HG03139 (cell line): ENCODE measurements at regions not wholly inside any gene's neighbourhood (a gene's known extent, or its start where the extent isn't known, plus 50 kb on each side); places are given as distances from the start of the nearest gene placed in this dataset.
A peak's percentile ranks its signal among the peaks of the same experiment; 100 is the strongest.

Experiments
- ATAC-seq: cut with Tn5 transposase; IDR thresholded peaks from one replicate; pipeline ENCODE4 v1.9.1; 2021; ENCODE audit not compliant: unreplicated experiment

DNA sequence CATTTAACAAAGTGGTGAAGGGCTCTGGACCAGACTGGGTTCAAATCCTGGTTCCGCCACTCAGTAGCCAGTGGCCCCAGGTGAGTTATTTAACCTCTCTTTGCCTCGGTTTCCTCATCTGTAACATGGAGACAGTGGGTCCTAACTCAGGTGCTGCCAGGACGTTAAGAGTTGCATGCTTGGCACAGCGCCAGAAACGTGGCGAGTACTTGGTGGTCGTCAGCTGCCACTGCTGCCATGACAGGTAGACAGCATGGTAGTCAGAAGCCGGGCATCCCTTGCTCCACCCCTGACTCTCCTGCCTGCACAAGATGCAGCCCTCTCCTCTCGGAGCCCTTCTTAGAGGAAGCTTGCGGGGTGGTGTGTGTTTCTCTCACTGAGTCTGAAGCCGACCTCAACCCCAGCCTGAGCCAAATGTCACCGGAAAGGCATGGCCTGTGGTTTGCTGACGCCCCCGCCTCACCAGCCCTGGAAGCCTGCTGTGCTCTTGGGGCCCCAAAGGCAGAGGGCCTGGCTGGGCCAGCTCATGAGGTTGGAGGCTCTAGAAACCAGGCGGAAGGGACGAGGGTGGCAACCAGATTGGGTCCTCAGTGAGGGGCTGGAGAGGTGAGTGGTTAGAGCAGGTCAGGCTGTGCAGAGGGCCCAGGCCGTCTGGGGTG lies 160.8 kb upstream of the TLE3 start:
- ATAC-seq, result peak; percentile 43

DNA sequence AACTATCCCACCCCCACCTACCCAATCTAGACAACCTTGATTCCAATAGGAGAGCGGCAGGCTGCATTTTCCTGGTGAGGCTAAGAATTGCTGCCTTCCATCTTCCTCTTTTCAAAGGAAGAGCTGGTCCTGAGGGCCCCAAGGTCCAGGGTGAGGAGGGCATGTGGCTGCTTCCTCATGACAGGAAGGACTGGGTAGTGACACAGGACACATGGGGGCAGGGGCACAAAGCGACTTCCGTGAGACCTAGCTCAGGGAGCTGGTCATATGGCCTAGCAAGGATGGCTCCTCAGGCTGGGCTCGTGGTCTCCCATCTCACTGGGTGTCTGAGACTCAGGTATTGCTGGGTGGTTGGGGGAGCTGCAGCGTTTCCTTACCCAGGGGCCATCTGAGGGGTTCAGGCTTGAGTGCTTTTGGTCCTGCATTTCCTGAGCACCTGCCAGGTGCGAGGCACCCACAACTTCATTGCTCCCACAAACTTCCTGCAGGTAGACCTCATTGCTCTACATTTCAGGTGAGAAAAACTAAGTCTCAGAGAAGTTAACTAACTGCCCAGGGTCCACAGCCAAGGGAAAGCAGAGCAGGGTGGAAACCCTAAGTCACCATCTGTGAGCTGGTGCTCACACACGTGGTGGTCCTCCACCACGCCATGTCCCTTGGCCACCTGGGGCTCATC lies 160.0 kb upstream of the TLE3 start:
- no peak for ATAC-seq

DNA sequence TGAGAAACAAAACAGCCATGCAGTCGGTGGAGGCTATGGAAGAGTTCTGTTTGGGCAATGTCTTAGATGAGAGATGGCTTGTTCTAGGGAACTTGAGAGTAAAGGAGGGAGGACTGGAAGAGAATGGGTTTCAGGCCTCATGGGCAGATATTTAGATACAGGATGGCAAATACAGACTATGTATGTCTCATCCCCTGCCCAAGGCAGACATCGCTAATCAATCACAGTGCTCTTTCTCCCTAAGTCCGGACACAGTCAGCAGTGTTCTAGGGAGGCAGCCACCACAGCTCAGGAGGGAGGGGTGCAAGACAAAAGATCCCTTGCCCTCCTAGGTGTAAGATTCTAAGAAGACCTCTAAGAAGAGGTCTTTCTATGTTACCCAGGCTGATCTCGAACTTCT lies 159.3 kb upstream of the TLE3 start:
- no peak for ATAC-seq

DNA sequence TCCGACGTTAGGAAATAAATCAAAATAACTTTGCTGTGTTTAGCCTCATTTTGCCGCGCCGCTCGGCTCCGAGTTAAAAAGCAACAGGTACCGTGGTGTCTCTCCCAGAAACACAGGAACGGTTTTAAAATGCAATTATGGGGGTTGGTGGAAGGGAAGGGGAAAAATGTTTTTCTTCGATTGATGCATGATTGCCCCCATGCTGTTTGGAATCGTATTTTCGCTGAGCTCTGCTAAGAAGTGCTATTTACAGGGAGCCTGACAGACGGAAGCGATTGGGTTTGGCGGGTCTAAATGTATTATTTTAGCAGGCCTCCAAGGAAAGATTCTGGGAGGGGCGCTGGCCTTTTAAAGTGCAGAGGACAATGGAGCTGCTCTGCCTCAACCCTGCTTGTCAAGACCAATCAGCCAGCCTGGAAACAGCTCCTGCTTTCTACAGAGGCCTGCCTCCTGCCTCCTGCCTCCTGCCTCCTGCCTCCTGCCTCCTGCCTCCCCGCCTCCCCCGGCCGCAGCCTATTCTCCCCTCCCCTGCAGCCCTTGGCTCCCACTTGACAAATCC lies 156.7 kb upstream of the TLE3 start:
- ATAC-seq, result no peak

DNA sequence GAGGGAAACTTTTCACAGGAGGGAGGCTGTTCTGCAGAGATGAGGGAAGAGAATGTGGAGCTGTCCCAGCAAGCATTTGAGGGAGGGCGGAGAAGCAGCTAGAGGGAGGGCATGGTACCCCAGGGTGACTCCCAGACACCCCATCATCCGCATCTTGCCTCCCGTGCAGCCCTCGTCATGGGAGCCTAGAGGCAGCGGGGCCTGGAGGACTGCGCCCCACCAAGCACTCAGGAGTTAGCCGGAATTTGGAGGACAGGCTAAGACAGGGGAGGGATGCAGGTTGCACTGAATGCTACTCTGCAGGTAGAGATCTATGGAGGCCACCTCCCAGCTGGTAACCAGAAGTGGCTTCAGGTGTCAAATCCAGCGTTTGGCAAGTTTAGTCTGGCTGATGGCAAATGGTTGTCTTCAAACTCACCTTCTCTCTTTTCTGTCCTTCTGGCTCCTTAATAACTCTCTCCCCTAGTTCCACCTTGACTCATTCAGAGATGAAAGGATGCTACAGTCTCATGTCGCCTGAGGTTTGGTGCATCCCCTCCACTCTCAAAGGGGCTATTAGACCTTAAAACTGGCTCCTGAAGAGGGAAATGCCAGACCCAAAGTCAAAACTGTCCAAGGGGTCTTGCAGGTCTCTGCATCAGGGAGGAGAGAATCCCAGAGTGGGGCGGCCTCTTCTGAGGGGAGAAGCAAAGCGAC lies 155.9 kb upstream of the TLE3 start:
- ATAC-seq, result no peak

DNA sequence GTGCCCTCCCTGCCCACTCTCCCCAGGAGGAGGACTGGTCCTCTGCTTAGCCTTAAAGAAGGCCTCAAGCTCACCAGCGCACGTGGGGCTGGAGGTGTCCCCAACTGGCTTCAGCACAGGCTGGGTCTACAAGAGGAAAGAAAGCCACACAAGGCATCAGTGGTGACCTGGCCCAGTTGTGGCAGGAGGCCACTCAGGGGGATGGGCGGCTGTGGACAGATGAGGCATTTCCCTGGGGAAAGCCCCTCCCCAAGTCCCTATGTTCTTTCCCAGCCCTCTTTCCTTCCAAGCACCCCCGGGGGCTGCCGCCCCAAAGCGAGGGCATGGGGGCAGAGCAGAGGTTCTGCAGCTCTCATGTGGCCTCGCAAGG lies 155.2 kb upstream of the TLE3 start:
- ATAC-seq, result no peak

DNA sequence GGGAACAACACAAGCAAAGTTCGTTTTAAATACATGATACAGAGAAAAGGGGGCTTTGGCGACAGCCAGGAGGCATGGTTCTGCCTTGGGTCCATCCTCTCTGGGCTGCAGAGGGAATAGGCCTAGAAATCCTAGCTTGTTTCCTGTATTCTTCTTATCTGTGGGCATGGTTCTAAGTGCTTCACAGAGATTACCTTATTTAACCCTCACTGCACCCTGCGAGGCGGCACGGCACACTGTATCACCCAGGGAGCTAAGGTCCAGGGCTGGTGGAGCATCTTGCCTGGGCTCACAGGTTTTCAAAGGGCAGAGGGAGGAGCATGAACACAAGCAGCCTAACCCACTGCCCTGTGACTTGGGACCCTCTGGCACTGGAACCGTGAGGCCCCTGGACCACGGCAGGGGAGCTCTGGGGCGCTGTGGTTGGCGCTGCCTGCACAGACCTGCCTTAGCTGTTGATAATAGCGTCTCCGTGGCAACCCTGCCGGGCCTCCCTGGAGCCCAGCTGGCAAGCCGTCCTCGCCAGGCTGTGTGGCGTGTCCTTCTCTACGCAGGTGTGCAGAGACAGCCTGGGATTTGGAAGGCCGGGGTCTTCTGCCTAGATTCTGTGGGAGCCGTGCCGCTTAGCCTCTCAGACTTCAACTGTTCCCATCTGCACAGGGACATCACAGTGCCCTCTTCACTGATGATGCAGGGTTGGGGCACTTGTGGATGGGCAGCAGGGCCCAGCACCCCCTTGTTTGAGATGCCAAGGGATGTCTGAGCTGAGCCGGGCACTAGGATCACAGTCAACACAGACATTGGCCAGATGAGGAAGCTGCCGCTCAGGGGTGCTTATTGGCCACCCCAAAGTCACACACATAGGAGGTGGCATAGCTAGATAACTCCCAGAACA lies 154.6 kb upstream of the TLE3 start:
- no peak for ATAC-seq

DNA sequence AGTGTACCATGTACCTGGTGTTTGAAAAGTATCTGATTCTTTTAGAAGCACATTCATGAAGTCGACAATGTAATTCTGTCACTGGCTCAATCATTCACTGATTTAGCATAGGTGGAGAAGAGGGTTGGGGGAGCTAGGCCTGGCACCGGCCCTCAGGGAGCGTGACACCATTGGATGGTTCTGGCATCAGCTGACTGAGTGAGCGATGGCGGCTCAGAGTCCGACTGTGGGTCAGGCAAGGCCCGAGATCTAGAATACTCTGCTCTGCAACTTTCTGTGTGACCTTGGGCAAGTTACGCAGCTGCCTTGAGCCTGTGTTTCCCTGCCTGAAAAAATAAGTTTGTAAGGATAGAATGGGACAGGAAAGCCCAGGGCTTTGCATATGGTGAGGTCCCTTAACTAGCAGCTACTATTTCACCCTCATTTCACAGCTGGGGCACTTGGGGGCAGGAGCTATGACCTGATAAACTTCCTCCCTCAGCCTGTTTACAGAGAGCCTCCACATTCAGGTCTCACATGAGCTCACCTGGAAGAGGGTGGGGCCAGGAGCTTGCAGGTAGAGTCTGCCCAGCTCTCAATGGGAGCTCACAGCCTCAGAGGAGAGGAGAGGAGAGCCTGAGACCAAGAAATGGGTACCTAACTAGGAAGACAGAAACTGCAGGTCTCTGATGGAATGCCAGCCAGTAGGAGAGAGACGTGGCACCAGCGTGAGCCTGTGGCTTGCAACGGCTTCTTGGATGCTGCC lies 153.7 kb upstream of the TLE3 start:
- no peak for ATAC-seq

DNA sequence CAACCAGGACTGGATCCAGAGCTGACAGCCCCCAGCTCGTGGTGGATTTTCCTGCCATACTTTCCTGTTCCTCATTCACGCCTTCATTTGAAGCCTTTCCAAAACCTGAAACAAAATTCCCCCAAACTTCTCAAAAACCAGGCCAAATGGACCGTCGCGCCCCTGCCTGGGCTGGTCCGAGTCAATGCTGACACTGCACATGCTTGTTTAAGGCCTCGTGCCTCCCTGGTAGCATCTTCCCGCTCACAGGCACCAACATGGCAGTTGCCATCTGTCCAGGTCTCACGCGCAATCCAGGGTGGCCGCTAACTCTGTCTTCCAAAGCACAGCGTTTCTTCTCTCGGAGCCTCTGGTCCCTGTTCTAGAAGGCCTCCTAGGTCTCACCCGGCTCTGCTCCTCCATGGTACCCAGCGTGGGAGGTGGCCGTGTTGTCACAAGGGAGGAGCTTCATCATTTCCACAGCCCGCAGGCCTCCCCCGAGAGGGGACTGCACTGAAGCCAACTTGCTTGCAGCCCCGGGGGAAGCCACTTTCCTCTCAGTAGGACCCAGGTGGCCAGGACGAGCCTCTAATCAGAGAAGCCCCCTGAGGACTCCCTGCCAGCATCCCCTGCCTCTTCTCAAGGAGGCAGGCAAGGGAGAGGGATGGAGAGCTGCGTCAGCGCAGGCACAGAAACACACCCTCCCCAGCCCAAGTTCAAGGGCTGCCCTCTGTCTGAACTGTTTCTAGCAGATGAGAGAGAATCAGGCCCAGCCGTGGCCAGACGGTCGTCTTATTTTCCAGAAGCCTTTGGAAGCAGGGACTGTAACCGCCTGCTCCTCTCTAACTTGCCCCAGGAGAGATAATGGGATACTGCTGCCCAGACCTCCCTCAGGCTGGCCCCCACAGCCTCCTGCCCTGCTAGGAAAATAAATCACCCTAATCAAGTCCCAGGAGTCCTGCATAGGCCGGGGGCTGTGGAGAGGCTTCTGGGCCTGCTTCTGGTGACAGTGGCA lies 152.8 kb upstream of the TLE3 start:
- no peak for ATAC-seq

DNA sequence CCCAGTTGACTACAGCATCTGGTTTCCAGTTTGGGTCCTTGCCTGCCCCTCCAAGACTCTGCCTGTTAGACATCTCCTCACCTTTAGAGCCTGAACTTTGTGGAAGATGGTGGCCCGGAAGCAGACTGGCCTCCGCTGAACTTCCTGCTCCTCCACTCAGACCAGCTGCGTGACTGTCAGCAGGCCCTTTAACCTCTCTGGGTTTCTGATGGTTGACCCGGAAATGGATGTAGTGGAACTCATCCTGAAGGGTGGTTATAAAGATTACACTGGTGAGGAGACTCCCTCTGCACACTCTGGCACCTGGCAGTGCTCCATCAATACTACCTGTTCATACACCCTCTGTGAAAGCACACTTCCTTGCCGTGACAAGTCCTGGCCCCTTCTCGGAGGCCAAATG lies 151.9 kb upstream of the TLE3 start:
- no peak for ATAC-seq

DNA sequence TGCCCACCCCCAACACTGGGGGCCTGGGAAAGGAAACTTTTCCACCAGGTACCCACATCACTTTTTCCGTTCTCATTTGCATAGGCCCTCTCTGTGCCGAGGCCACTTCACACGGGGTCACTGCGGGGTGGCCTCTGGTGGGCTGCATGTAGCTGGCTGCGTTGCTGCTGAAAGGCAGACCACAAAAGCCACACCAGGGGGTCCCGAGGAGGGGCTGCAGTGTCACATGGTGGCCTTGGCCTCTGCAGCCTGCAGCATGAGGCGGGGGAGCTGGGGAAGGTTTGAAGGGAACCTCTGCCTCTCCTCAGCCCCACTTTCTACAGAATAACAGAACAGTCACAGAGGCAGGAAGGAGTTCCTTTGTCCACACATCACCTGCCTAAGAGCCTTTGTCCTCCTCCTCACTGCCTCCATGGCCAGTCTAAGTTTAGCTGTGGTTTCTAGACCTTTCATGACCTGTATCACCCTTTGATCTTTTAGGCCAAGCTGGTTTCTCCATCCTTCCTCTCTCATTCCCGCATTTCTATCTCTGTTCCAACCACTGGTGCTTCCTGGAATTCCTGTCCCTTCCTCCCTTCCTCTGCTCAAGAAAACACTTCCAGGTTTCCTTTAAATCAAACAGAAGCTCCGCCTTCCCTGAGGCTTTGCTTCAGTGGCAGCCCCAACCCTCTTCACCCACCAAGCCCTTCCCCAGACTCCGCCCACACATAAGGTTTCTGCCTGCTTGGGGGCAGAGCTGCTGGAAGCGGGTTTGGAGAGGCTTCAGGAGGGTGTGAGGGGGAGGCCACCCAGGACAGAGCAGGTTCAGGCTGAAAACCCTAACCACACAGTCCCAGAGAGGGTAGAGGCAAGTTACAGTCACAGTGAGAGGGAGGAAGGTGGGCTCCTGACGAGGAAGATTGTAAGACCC lies 150.7 kb upstream of the TLE3 start:
- no peak for ATAC-seq

DNA sequence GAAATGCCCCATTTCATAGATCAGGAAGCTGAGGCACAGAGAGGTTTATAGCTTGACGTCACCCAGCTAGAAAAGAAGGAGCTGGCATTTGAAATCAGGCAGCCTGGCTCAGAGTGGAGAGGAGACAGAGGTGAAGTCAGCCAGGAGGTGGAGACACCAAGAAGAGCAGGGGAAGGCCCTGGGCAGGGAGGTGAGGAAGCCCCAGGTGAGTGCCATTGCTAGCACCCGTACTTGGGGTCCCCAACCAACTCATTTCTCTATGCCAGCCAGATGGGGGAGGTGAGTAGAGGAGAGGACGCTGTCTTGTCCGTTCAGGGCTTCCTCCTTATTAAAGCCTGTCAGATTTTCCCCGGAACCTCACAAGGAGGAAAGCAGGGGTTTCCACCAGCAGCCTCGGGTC lies 149.6 kb upstream of the TLE3 start:
- ATAC-seq, result no peak

DNA sequence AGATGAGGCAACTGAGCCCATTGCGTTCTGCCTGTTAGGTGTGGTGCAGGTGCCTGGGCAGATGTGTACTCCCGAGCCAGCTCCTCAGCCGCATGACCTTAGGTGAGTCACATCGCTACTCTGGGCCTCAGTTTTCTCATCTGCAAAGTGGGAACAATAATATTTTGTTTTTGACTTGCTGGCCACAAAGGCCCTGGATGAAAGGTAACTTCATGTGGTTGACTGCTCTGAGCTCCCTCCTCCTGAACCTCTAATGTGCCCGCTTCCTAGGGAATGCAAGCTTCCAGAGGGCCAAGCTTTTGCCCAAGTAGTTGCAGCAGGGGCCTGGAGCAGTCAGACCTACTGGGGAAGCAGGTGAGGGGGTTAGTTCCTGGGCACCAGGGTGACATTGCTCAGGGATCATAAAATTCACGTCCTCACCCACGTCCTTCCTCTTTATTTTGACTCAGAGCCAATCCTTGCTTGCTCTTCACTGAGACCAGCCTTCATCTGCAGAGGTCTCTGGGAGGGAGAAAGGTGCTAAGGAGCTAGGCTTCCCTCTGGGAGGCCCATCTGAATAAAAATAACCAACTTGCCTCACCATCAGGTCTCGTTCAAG lies 149.0 kb upstream of the TLE3 start:
- no peak for ATAC-seq

DNA sequence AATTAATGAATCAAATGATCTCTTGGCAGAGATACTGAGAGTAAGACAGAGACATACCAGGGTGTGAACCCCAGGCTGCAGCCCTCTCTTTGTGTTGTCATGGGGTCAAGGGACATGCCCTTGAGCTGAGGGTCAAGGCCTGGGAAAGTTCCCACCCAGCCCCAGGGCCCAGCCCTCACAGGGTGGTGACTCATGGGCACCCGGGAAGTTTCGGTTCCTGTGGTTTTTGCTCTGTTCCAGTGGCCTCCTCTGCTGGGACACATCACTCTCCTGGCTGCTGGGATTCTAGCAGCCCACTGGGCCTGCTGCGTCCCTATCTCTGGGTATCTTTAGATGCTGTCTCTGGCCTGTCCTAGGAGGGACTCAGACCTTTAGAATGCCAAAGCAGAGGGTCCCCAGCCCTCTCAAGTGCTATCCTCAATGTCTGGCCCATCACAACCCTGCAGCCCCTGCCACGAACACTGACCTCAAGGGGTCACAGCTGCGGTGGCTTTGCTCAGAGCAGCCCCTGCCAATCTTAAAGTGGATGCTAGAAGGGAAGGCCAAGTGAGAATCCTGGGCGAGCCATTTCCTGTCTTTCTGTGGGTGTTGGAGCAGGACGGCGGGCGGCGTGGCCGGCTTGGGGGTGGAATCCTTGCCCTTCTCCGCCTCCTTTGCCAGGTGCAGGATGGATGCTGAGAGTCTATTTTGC lies 148.4 kb upstream of the TLE3 start:
- ATAC-seq, result no peak

DNA sequence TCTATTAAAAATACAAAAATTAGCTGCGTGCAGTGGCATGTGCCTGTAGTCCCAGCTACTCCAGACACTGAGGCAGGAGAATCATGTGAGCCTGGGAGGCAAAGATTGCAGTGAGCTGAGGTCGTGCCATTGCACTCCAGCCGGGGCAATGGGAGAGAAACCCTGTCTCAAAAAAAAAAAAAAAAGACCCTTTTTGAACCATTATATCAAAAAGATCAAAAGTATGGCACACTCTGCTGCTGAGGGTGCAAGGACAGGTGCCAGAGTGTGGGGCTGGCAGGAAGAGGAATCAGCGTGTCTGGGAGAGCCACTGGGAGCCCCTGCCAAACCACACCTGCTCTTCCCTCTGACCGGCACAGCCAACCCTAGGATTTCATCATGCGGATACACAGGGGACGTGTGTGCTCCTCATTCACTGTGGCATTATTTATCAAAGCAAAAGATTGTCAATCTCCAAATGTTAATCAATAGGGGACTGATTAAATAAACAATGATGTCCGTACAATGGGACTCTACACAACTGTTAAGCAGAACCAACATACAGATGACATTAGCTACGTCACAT lies 147.3 kb upstream of the TLE3 start:
- no peak for ATAC-seq

DNA sequence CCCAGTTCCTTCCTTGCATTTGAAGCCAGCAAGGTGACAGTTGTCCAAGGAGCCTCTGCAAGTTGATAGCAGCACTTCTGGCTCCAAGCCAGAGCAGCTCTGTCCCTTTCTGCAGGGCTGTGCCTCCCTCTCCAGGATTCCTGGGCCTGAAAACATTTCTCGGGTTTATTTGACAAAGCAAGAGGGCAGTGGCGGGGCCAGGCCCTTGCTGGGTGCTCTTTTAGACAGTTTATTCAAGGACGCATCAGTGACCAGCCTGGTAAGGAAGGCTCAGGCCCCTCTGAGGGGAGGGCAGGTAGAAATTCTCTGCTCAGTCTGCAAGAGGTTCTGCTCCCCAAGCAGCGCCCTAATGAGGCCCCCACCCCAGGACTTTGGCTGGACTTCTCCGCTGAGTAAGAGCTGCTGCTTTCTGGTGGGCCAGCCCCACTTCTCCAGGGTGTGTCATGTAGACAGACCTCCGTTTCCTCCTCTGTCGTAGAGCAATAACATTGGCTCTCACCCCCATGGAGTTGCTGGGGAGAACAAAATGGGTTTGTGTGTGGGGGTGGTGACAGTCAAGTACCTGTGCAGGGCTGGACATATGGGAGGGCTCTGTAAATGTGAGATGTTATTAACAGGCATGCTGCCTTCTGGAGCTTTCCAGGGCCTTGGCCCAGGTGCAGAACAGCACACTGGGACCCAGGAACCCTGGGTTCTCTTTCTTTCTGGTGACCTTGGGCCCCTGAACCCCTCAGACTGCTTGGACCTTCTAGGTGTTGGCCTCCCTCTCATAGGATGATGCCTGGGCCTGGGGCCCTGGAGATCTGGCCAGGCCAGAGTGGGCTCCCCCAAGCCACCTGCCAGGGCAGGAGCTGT lies 146.2 kb upstream of the TLE3 start:
- ATAC-seq, result no peak
